SK-N-MC (cell line): ENCODE measurements at regions not wholly inside any gene's neighbourhood (a gene's known extent, or its start where the extent isn't known, plus 50 kb on each side); places are given as distances from the start of the nearest gene placed in this dataset.

Source experiments
- DNase-seq: peaks from one replicate; pipeline ENCODE4 v3.0.0-alpha.2; 2011; ENCODE audit warnings: low read depth, low spot score
- H3K27ac ChIP-seq: fragments of 200-600 bp; sonication (generic); 2 replicates; pipeline ENCODE4 v1.5.1; 2016; ENCODE audit warnings: mixed run types
- H3K36me3 ChIP-seq: fragments of 200-600 bp; sonication (generic); 2 replicates; pipeline ENCODE4 v1.6.1; 2017; ENCODE audit warnings: antibody characterized with exemption, low read length, mixed read lengths; ENCODE audit not compliant: insufficient read depth
- H3K4me3 ChIP-seq: fragments of 200-600 bp; sonication (generic); 2 replicates; pipeline ENCODE4 v1.5.1; 2016
- H3K9ac ChIP-seq: fragments of 200-600 bp; sonication (generic); 2 replicates; pipeline ENCODE4 v1.8.0; 2017; ENCODE audit warnings: mixed run types, mixed read lengths; ENCODE audit not compliant: insufficient read length
- H3K9me3 ChIP-seq: fragments of 200-600 bp; sonication (generic); 2 replicates; pipeline ENCODE4 v1.6.1; 2017; ENCODE audit warnings: low read depth, mild to moderate bottlenecking, antibody characterized with exemption, low read length, moderate library complexity, mixed read lengths
- EZH2 ChIP-seq: fragments of 200-600 bp; sonication (generic); IDR thresholded peaks from one replicate; pipeline ENCODE4 v1.6.1; 2017; ENCODE audit warnings: antibody characterized with exemption
- FOXP2 ChIP-seq: optimal IDR thresholded peaks from 2 replicates; pipeline ENCODE3; 2011; ENCODE audit warnings: mild to moderate bottlenecking, moderate library complexity; ENCODE audit not compliant: insufficient read depth; ENCODE audit errors: extremely low read length, control extremely low read depth
- POLR2AphosphoS5 ChIP-seq: IDR thresholded peaks from 2 replicates; pipeline ENCODE4 v1.6.1; 2012; ENCODE audit warnings: mild to moderate bottlenecking, low read depth, low read length, borderline replicate concordance

DNA sequence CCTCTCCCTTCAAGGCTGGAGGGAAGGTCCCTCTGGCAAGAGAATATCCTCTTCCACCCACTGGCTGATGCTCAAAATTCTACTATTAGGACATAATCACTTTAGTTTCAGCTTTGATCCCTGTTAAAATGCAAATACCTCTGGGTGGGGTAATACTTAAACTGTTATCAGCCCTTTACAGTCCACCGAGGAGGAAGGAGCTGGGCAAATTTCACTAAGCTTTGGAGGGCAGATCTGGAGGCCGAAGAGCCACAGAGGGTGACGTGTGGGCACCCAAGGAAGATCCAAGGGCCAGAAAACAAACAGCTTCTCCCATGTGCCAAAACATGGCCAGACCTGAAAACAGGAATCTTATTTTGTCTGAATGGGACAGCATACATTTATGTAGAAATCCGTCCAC is 74.6 kb upstream of the BCL11A start:
- no peaks in the 10 kb centered on the region for H3K36me3 ChIP-seq
- no peak overlapping the region for H3K9ac ChIP-seq
- no peak overlapping the region for H3K4me3 ChIP-seq
- H3K27ac ChIP-seq, result no peak overlapping the region
- no peaks in the 10 kb centered on the region for H3K9me3 ChIP-seq
- no peak for DNase-seq
- no peak for TF ChIP-seq EZH2
- TF ChIP-seq FOXP2, result no peak
- no peak for TF ChIP-seq POLR2AphosphoS5

DNA sequence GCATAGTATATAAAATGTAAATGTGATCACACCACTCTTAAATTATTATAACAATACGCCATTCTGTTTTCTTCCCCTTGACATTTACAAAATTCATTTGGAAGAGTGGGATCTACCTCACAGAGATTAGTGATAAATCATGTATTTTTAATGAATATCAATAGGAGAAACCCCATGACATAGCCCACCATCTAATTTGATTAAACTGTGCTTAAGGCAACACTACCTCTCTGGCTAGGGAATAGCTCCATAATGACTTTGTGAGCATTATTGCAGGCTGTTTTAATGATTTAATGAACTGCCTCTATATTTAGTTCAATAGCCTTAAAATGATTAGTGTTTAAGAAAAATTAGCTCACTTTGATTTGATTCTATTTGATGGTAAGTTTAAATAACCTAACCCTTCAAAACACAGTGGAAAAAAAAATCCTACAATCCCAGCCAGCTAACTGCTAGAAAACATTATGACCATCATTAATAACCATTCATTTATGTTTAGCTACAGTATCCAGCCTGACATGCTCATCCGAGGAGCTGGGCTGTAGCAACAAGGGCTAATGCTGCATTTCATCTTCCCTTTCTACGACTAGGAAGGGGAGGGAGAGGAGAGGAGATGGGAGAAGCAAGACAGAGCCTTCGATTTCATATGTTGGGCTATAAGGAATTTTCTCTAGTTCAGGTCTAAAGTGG is 75.3 kb upstream of the BCL11A start:
- H3K4me3 ChIP-seq, result no peak overlapping the region
- TF ChIP-seq EZH2, result no peak
- no peak for TF ChIP-seq FOXP2
- no peak for TF ChIP-seq POLR2AphosphoS5
- H3K36me3 ChIP-seq, result no peaks in the 10 kb centered on the region
- no peak overlapping the region for H3K27ac ChIP-seq
- no peaks in the 10 kb centered on the region for H3K9me3 ChIP-seq
- no peak for DNase-seq
- H3K9ac ChIP-seq, result no peak overlapping the region

DNA sequence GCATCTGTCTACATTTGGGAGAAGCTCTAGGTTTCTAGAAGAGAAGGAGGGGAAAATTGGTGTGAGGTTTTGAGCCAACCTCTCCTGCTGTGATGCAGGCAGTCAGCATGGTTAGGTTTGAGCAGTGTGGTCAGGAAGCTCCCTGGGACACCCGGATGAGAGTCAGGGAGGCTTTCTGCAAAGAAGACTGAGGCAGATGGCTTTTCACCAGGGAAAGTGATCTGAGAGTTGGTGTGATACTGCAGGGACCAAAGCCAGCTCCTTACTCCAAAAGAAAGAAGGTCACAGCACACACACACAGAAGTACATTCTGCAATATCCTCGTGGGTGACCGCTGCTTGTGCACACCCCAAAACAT is 75.8 kb upstream of the BCL11A start:
- no peak for DNase-seq
- no peak overlapping the region for H3K27ac ChIP-seq
- H3K4me3 ChIP-seq, result no peak overlapping the region
- TF ChIP-seq EZH2, result no peak
- TF ChIP-seq POLR2AphosphoS5, result no peak
- no peak for TF ChIP-seq FOXP2
- H3K9ac ChIP-seq, result no peak overlapping the region
- no peaks in the 10 kb centered on the region for H3K9me3 ChIP-seq
- H3K36me3 ChIP-seq, result no peaks in the 10 kb centered on the region

DNA sequence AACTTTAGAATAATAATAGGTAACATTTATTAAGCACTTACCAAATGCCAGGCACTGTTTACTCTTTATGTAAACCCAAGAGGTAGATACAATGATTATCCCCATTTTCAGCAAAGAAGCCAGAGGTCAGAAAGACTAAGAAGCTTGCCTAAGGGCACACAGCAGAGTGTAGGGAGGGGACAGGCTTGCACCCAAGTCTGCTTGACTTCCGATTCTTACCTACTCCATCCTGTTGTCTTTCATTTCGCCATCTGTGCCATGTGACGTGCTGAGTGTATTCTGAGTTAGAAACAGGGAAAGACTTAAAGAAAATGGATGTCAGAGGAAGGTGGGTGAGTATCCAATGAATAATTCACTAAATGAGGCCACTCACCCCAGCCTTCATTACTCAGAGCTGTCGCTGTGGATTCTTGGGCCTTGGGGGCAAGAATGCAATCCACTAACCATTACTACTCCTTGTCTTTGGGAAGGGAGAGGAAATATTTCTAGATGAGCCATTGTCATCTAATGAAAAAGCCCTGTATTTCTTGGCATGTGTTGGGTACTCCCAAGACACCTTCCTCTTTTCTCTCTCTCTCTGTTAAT is 76.4 kb upstream of the BCL11A start:
- no peaks in the 10 kb centered on the region for H3K9me3 ChIP-seq
- H3K27ac ChIP-seq, result no peak overlapping the region
- no peak overlapping the region for H3K9ac ChIP-seq
- H3K36me3 ChIP-seq, result no peaks in the 10 kb centered on the region
- no peak for TF ChIP-seq EZH2
- no peak for TF ChIP-seq POLR2AphosphoS5
- TF ChIP-seq FOXP2, result no peak
- no peak overlapping the region for H3K4me3 ChIP-seq
- DNase-seq, result no peak

DNA sequence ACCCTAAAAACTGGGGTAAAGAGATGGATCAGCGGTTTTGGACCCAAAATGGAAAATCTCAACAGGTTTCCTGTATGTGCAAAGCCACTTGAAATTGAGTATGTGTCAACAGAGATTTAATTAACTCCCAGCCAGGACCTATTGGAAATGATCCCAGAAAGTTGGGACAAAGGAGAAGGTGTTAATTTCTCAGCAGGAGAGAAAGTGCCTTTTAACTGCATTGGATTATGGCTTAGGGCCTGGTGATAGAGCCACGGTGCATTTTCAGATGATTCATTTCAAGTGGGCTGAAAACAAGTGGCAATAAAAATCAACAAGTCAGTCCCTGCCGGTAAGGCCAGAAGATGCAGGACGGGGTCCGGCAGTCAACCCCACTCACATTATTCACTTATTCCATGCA is 80.2 kb upstream of the BCL11A start:
- Histone ChIP-seq H3K36me3 (no peaks in the 10 kb centered on the region), H3K9me3 (no peaks in the 10 kb centered on the region), H3K27ac (no peak overlapping the region), H3K9ac (no peak overlapping the region), H3K4me3 (no peak overlapping the region)
- DNase-seq, result no peak
- TF ChIP-seq FOXP2 (no peak), POLR2AphosphoS5 (no peak), EZH2 (no peak)

DNA sequence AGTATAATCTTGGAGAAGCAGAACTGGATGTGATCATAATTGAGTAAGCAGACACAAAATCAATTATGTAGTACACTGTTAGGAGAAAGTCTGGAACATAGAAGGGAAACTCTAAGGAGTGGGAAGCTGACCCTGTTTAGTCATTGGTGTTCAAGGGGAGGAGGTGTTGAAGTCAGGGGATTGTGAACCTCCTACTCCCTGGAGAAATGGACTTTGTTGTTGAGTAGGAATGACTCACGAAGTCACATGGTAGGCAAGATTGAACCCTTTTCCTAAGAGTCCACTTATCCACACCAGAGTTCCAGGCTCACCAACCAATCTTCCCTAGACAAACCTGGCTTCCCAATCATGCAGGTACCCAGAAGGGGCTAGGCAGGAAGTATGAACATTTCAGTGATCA is 81.0 kb upstream of the BCL11A start:
- Histone ChIP-seq H3K27ac (no peak overlapping the region), H3K9me3 (no peaks in the 10 kb centered on the region), H3K4me3 (no peak overlapping the region), H3K9ac (no peak overlapping the region), H3K36me3 (no peaks in the 10 kb centered on the region)
- TF ChIP-seq POLR2AphosphoS5, result no peak
- no peak for TF ChIP-seq FOXP2
- no peak for TF ChIP-seq EZH2
- no peak for DNase-seq

DNA sequence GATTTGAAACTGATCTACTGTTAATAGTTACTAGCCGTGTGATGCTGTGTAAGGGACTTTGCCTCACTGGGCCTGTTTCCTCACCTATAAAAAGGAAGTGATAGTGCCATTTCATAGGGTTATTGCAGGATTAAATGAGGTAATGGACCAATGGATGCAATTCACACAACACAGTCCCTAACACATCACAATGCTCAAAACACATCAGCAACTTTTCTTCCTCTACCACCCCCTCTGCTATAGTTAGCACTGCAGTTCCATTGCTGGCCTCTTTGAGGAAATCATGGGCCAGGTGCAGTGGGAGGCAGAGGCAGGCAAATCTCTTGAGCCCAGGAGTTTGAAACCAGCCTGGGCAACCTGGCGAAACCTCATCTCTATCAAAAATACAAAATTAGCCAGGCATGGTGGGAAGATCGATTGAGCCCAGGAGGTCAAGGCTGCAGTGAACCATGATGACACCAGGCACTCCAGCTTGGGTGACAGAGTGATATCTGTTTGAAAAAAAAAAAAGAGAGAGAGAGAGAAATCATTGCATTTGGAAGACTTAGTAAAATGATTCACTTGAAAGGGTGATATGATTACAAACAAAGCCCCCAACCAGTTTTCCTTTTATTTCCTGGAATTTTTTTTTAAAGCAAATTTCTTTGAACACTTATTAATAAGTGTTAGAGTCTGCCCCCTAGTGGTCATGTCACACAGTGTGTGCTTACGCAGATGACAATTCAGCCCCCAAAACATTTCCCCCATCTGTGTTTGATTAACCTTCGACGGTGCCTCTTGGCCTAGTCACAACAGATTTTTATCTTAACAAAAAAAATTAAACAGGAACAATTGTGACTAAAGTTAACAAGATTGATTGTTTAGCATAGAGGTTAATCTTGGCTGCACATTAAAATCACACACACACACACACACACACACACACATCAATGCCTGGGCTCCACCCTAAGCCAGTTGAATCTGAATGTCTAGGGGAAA is 88.6 kb upstream of the BCL11A start:
- Histone ChIP-seq H3K36me3 (no peaks in the 10 kb centered on the region), H3K27ac (no peak overlapping the region), H3K4me3 (no peak overlapping the region), H3K9ac (no peak overlapping the region), H3K9me3 (no peaks in the 10 kb centered on the region)
- no peak for TF ChIP-seq FOXP2
- no peak for TF ChIP-seq EZH2
- no peak for TF ChIP-seq POLR2AphosphoS5
- DNase-seq, result peak; percentile 52

DNA sequence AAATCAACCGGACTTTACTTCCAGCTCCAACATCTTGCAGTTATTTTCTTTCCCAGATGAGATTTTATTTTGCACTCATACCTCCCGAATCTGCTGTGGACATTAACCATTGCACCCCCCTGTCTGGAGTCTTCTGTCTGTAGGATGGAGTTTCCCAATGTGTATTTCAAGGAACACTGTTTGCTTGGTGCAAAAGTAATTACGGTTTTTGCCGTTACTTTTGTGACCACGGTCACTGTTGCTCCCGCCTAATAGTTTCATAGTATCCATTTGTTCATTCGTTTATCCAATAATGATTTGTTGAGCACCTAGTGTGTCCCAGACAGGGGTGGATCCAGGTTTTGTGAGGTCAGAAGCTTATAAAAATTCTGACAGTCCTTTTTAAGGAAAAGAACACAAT is 90.3 kb upstream of the BCL11A start:
- no peaks in the 10 kb centered on the region for H3K9me3 ChIP-seq

More for the DNA sequence above, 90.3 kb upstream of the BCL11A start:
- no peak for DNase-seq
- TF ChIP-seq EZH2, result no peak
- TF ChIP-seq FOXP2, result no peak
- TF ChIP-seq POLR2AphosphoS5, result no peak
- Histone ChIP-seq H3K9ac (no peak overlapping the region), H3K4me3 (no peak overlapping the region), H3K27ac (no peak overlapping the region), H3K36me3 (no peaks in the 10 kb centered on the region)
